HG03378 (cell line): ENCODE measurements at regions not wholly inside any gene's neighbourhood (a gene's known extent, or its start where the extent isn't known, plus 50 kb on each side); places are given as distances from the start of the nearest gene placed in this dataset.

Experiments
- ATAC-seq: cut with Tn5 transposase; IDR thresholded peaks from one replicate; pipeline ENCODE4 v1.9.1; 2021; ENCODE audit warnings: mild to moderate bottlenecking, moderate library complexity; ENCODE audit not compliant: unreplicated experiment

- no peak for ATAC-seq
These were observed 737.9 kb upstream of the WWC1 start for GRCh38 chr5:167553511-167553910.

- no peak for ATAC-seq
These were observed 736.7 kb upstream of the WWC1 start for GRCh38 chr5:167554564-167555290.

- ATAC-seq, result no peak
These were observed 735.8 kb upstream of the WWC1 start for GRCh38 chr5:167555565-167556166.

DNA sequence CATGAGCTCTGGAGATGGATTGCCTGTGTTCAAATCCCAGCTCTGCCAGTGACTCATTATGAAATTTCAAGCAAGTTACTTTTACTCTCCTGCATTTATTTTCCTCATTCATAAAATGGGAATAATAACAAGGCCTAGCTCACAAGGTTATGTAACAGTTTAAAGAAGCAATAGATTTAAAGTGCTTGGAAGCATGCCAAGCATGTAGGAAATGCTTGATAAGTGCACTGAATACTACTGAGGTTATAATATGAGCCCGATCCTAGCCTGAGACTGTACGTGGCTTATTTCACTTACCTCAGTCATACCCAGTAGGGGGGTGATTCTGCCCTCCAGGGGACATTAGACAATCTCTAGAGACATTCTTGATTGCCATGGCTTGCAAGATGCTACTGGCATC lies 734.1 kb upstream of the WWC1 start:
- no peak for ATAC-seq

GRCh38 chr5:167561796-167562195 lies 729.6 kb upstream of the WWC1 start:
- no peak for ATAC-seq

DNA sequence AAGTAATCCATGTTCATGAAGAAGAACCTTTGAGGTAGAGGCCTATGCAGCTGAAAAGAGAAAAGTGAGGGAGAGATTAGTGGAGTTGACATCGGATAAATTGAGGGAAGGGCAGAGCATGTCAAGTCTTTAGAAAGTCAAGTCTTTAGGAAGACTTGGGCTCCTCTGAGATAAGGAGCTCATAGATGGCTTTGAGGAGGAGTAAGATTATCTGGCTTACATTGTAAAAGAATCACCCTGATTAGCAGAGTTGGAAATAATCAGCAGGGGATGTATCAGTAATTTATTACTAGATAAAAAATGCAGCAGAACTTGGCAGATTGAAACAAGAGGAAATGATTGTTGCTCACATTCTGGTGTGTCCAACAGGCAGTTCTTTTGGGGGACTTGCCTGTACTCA lies 727.2 kb upstream of the WWC1 start:
- no peak for ATAC-seq

- no peak for ATAC-seq
These were observed 726.1 kb upstream of the WWC1 start for GRCh38 chr5:167565189-167565954.

- no peak for ATAC-seq
These were observed 721.0 kb upstream of the WWC1 start for GRCh38 chr5:167570431-167570830.

DNA sequence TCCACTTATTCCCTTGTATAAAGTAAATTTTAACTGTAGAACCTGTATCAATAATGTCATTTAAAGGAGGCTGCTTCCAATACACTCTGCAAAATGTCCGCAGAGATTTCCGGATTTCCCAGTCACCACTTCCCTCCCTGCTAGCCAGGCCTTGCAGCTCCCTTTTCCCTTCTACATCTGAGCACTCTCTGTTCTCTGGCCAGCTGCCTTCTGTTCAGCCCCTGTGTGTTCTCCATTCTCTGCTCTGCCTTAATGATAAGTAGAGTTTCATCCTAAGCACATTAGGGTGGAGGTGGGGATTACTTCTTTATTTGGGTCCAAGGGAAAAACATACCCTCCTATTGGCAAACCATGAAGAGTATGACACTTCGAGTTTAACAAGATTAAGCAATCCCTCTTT lies 719.6 kb upstream of the WWC1 start:
- ATAC-seq, result no peak

DNA sequence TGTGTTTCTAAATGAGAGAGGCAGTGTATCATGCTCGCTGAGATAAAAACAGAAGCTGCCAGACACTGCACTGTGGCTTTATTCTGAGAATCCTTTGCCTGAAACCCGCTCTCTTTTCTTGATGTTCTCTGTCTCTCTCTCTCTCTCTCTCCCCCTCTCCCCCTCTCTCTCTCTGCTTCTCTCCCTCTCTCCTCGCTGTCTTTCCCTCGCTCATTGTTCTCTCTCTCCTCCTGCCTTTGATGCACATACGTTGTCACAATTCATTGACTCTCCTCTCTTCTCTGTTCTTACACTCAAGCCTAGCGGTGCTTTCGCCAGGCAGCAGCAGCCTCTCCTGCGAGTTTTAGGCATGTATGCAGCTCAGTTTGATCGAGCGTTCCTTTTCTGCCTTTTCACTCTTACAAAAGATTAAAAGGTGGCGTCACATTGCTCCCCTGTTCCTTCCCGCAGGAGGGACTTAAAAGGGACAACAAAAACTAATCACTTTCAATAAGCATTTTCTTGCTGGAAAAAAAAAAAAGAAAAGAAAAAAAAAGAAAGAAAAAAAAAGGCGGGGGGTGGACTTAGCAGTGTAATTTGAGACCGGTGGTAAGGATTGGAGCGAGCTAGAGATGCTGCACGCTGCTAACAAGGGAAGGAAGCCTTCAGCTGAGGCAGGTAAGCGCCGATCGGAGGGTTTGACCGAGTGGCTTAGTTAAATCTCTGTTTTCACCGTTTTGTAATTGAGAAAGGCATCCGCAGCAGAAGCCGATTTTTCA lies 717.9 kb upstream of the WWC1 start:
- no peak for ATAC-seq

GRCh38 chr5:167574464-167574863 lies 717.0 kb upstream of the WWC1 start:
- ATAC-seq, result no peak

GRCh38 chr5:167575330-167575729 lies 716.1 kb upstream of the WWC1 start:
- no peak for ATAC-seq

DNA sequence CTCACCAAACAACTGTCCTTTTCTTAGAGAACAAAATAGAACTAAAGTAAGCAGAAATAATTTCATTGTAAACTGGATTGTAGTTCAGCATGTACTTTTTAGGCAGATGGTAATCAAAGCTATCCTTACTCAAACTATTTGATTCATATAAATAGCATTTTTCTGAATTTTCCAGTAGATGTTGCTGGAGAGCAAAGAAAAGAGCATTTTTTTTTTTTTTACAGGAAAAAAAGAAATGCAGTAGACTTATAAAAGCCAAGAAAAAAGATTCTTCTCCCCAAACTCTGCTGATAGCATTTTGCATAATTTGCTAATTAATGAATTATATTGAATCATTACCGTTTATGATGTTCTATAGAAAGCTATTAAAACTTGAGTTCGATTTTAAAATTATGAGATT lies 715.3 kb upstream of the WWC1 start:
- no peak for ATAC-seq

GRCh38 chr5:167576897-167577296 lies 714.5 kb upstream of the WWC1 start:
- ATAC-seq, result no peak

GRCh38 chr5:167577616-167578015 lies 713.8 kb upstream of the WWC1 start:
- ATAC-seq, result no peak

DNA sequence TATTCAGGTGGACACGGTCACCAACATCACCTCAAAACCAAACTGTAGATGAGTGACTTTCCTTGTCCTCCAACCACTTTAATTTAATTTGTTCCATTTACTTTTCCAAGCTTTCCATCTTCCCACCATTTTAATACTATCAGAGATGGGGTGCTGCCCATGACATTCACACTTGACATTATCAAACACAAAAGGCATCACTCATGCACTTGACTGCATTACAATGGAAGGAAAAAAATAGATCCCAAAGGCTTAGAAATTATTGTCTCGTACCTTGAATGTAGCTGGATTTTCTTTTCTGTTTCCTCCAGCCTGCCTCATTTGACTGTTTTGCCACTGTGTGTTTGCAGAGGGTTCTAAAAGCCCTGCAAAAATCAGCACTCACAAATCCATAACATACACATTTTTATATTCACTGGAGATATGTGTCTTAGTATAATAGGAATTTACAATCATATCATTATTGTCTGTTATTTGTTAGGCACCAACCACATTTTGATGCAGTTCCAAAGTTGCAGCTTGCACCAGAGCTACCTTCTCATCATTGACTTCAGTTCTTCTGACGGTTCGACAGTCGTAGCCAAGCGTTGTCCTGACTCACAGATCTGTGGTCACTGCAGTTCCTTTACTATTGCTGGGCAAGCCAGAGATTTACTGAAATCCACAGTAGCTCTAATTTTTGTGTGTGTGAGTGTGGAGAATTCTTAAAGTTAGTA lies 712.3 kb upstream of the WWC1 start:
- ATAC-seq, result no peak

GRCh38 chr5:167579693-167580055 lies 711.8 kb upstream of the WWC1 start:
- ATAC-seq, result no peak

GRCh38 chr5:167580608-167581007 lies 710.8 kb upstream of the WWC1 start:
- no peak for ATAC-seq

DNA sequence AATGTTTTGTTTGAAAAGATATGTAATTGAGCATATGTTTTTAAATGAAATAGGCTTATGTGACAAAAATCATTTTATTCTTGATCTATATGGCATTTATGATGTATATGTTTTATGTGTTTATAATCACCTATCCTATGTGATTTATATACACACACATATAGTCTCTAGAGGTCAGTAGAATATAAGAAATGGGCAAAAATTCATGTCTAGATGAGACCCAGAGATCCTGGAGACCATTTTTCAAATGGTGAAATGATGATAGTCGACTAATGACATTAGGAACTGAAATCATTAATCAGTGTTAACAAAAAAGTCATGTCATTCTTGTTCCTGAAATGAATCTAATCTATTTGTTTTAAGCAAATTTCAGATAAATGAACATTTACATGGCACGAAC lies 709.2 kb upstream of the WWC1 start:
- ATAC-seq, result no peak

- no peak for ATAC-seq
These were observed 708.6 kb upstream of the WWC1 start for GRCh38 chr5:167582886-167583285.

- no peak for ATAC-seq
These were observed 706.3 kb upstream of the WWC1 start for GRCh38 chr5:167585184-167585583.
